HepG2 (cell line): ENCODE measurements at regions not wholly inside any gene's neighbourhood (a gene's known extent, or its start where the extent isn't known, plus 50 kb on each side); places are given as distances from the start of the nearest gene placed in this dataset.

ENCODE experiments used
- ATAC-seq: fragments of 200-7000 bp; cut with Tn5 transposase; 3 replicates; pipeline ENCODE4 v1.9.1; 2020; ENCODE audit warnings: mild to moderate bottlenecking, moderate library complexity
- BruUV-seq: library from RNA; stranded (reverse); fragments of 400-500 nt; replicated peaks from 2 replicates; lab custom pipeline; 2021; lab: Mats Ljungman, UMichigan
- CTCF ChIA-PET: fragments of 300-600 bp; formaldehyde crosslinking; extraction: SDS; loops from one replicate; lab custom pipeline; 2021; ENCODE audit warnings: low total read pairs, inconsistent platforms, low intra/inter-chr PET ratio; lab: Yijun Ruan, JAX
- POLR2A ChIA-PET: fragments of 350-600 bp; sonication (Branson Sonifier 250); formaldehyde crosslinking; loops from one replicate; lab custom pipeline; 2020; ENCODE audit warnings: antibody characterized with exemption, inconsistent platforms; lab: Yijun Ruan, JAX
- DNase-seq: peaks from one replicate; pipeline ENCODE4 v3.0.0-alpha.2; 2015; ENCODE audit warnings: low spot score
- FAIRE-seq: peaks from 3 replicates; lab custom pipeline; 2011; peaks lifted over from hg19 to GRCh38; lab: Jason Lieb, UNC
- H2AFZ ChIP-seq: one replicate; pipeline ENCODE4 v1.6.1; 2011; ENCODE audit warnings: low read length, inconsistent platforms
- H3K27ac ChIP-seq: fragments of 300-600 bp; 3 replicates; pipeline ENCODE4 v1.8.0; 2011; ENCODE audit warnings: mixed run types, mild to moderate bottlenecking, mixed read lengths, low read length, inconsistent platforms; ENCODE audit not compliant: insufficient read depth; ENCODE audit errors: extremely low read length
- H3K27me3 ChIP-seq, 2 experiments: fragments of 200-600 bp in 1 of 2; 2 replicates in 1 of 2; 3 replicates in 1 of 2; pipeline versions ENCODE4 v1.6.0 to v1.8.0; 2011; ENCODE audit warnings: low read length in 2 of 2, mild to moderate bottlenecking in 2 of 2, moderate library complexity in 2 of 2, inconsistent platforms in 1 of 2; ENCODE audit not compliant: insufficient read depth in 2 of 2, control insufficient read depth in 1 of 2
- H3K36me3 ChIP-seq, 2 experiments: fragments of 200-600 bp in 1 of 2; replicated peaks in 1 of 2; 2 replicates in 1 of 2; 3 replicates in 1 of 2; pipeline versions ENCODE4 v1.5.1 to v1.8.0; 2011; ENCODE audit warnings: low read length in 2 of 2, inconsistent platforms in 1 of 2; ENCODE audit not compliant: insufficient read depth in 2 of 2, control insufficient read depth in 1 of 2
- H3K4me1 ChIP-seq: 2 replicates; pipeline ENCODE4 v1.5.1; 2012; ENCODE audit warnings: low read length, inconsistent platforms; ENCODE audit not compliant: insufficient read depth
- H3K4me2 ChIP-seq: 2 replicates; pipeline ENCODE4 v1.6.0; 2011; ENCODE audit warnings: low read depth, low read length, inconsistent platforms
- H3K4me3 ChIP-seq, 3 experiments: fragments of 200-600 bp in 1 of 3; sonication (generic), shearing (Covaris generic) in 1 of 3; replicated peaks in 1 of 3; 2 replicates each; pipeline ENCODE4 v1.5.1; 2011 to 2016; ENCODE audit warnings: low read length in 3 of 3, inconsistent platforms in 2 of 3, low read depth in 2 of 3, mild to moderate bottlenecking in 2 of 3, control low read depth in 1 of 3, mixed read lengths in 1 of 3; ENCODE audit not compliant: insufficient read depth in 1 of 3
- H3K79me2 ChIP-seq: one replicate; pipeline ENCODE4 v1.6.1; 2011; ENCODE audit warnings: low read length, inconsistent platforms; ENCODE audit not compliant: insufficient read depth
- H3K9ac ChIP-seq: 2 replicates; pipeline ENCODE4 v1.6.0; 2011; ENCODE audit warnings: mild to moderate bottlenecking, low read depth, low read length, inconsistent platforms; ENCODE audit not compliant: insufficient read depth
- H3K9me3 ChIP-seq: 2 replicates; pipeline ENCODE4 v1.5.1; 2012; ENCODE audit warnings: mild to moderate bottlenecking, low read length
- H4K20me1 ChIP-seq: 2 replicates; pipeline ENCODE4 v1.6.0; 2011; ENCODE audit warnings: inconsistent platforms, mild to moderate bottlenecking, low read length, moderate library complexity; ENCODE audit not compliant: insufficient read depth
- HOMEZ ChIP-seq: IDR thresholded peaks from 2 replicates; pipeline ENCODE4 v1.6.1; 2016; ENCODE audit warnings: low read depth
- KMT2B ChIP-seq: IDR thresholded peaks from 2 replicates; pipeline ENCODE4 v1.6.1; 2016; ENCODE audit warnings: missing genetic modification reagents, missing compliant biosample characterization
- MLLT10 ChIP-seq: sonication (generic); formaldehyde crosslinking; IDR thresholded peaks from 2 replicates; pipeline ENCODE4 v1.4.0; 2020; ENCODE audit warnings: missing genetic modification reagents
- NCOA1 ChIP-seq: sonication (generic); formaldehyde crosslinking; IDR thresholded peaks from 2 replicates; pipeline ENCODE4 v1.9.0; 2021; ENCODE audit warnings: missing genetic modification reagents
- NCOA5 ChIP-seq: sonication (generic); formaldehyde crosslinking; IDR thresholded peaks from 2 replicates; pipeline ENCODE4 v1.4.0; 2020; ENCODE audit warnings: missing genetic modification reagents
- NFRKB ChIP-seq: fragments of 450-650 bp; IDR thresholded peaks from 2 replicates; pipeline ENCODE4 v1.6.1; 2017
- ONECUT2 ChIP-seq: sonication (generic); formaldehyde crosslinking; IDR thresholded peaks from 2 replicates; pipeline ENCODE4 v1.4.0; 2020; ENCODE audit warnings: missing genetic modification reagents
- PHF8 ChIP-seq: sonication (generic); formaldehyde crosslinking; IDR thresholded peaks from 2 replicates; pipeline ENCODE4 v1.5.0; 2020; ENCODE audit warnings: missing genetic modification reagents
- SAFB2 ChIP-seq: sonication (generic); formaldehyde crosslinking; IDR thresholded peaks from 2 replicates; pipeline ENCODE4 v1.5.1; 2020; ENCODE audit warnings: missing genetic modification reagents, low read depth, mild to moderate bottlenecking, borderline replicate concordance
- SOX13 ChIP-seq, 3 experiments: fragments of 450-650 bp in 1 of 3; sonication (generic) in 1 of 3; formaldehyde crosslinking in 1 of 3; IDR thresholded peaks in 2 of 3; conservative IDR thresholded peaks in 1 of 3; 2 replicates each; pipeline versions ENCODE4 v1.5.0 to v1.6.1; 2016 to 2020; ENCODE audit warnings: antibody characterized with exemption in 1 of 3, mild to moderate bottlenecking in 1 of 3, missing compliant biosample characterization in 1 of 3, missing genetic modification reagents in 1 of 3, moderate library complexity in 1 of 3
- TMF1 ChIP-seq: sonication (generic); formaldehyde crosslinking; IDR thresholded peaks from 2 replicates; pipeline ENCODE4 v1.8.1; 2022; ENCODE audit warnings: low read depth, missing genetic modification reagents
- TSC22D2 ChIP-seq: sonication (generic); formaldehyde crosslinking; IDR thresholded peaks from 2 replicates; pipeline ENCODE4 v1.5.1; 2020; ENCODE audit warnings: missing genetic modification reagents, mild to moderate bottlenecking, borderline replicate concordance
- ZC3H13 ChIP-seq: sonication (generic); formaldehyde crosslinking; IDR thresholded peaks from 2 replicates; pipeline ENCODE4 v1.8.1; 2023; ENCODE audit warnings: mild to moderate bottlenecking, missing genetic modification reagents, moderate library complexity
- ZNF205 ChIP-seq: IDR thresholded peaks from 2 replicates; pipeline ENCODE4 v1.6.1; 2018; ENCODE audit warnings: missing biosample characterization, missing genetic modification reagents
- ZNF703 ChIP-seq: sonication (generic); formaldehyde crosslinking; IDR thresholded peaks from 2 replicates; pipeline ENCODE4 v1.5.1; 2020; ENCODE audit warnings: missing genetic modification reagents, mild to moderate bottlenecking, moderate library complexity, borderline replicate concordance
- ZSCAN21 ChIP-seq: sonication (generic); formaldehyde crosslinking; IDR thresholded peaks from 2 replicates; pipeline ENCODE4 v1.8.0; 2022; ENCODE audit warnings: mild to moderate bottlenecking, missing genetic modification reagents, moderate library complexity, borderline replicate concordance
- WGBS: methylation state at CpG from one replicate; pipeline ENCODE4 v1.1.6; 2017; ENCODE audit warnings: low lambda C conversion rate; 5-methylcytosine and 5-hydroxymethylcytosine counted together
- in situ Hi-C: cut with HindIII; loops from 2 replicates; pipeline ENCODE4 v1.10.0; 2017; ENCODE audit warnings: low pct_unique_long_range_greater_than_20kb; ENCODE audit not compliant: extremely low pct_ligation_motif_present
- intact Hi-C: fragments of 100-400 bp; cut with micrococcal nuclease; formaldehyde crosslinking; loops from one replicate; pipeline ENCODE4 v1.10.0; 2022; ENCODE audit not compliant: unreplicated experiment
- TF ChIP-seq, protein P1 (sequence below): sonication (generic); formaldehyde crosslinking; IDR thresholded peaks from 2 replicates; pipeline ENCODE4 v1.4.0; 2020; ENCODE audit warnings: mild to moderate bottlenecking, missing genetic modification reagents
- TF ChIP-seq, protein P2 (sequence below): sonication (generic); formaldehyde crosslinking; IDR thresholded peaks from 2 replicates; pipeline ENCODE4 v1.5.0; 2020; ENCODE audit warnings: missing genetic modification reagents

- Histone ChIP-seq H3K27me3 (no peaks in the 10 kb centered on the region), H3K4me3 (no peak overlapping the region), H4K20me1 (no peaks in the 10 kb centered on the region), H3K79me2 (no peaks in the 10 kb centered on the region), H3K36me3 (no peaks in the 10 kb centered on the region), H3K27ac (no peak overlapping the region), H3K4me2 (no peak overlapping the region), H3K4me1 (no peaks in the 10 kb centered on the region), H3K9me3 (peaks cover 56% of the 10 kb centered on the region), H2AFZ (no peak overlapping the region), H3K9ac (no peak overlapping the region)
- no TSS peak for BruUV-seq
- 21% methylated on average over 5 of the region's 5 CpGs for WGBS
- ChIA-PET CTCF (no interaction called here), POLR2A (no interaction called here)
- FAIRE-seq (no peak), DNase-seq (no peak), ATAC-seq (no peak)
- in situ Hi-C loops (no loop called here), intact Hi-C loops (no loop called here)
- TF ChIP-seq ZC3H13 (CRISPR knock-in tag) (no peak), MLLT10 (CRISPR knock-in tag) (no peak), PHF8 (CRISPR knock-in tag) (no peak), ZSCAN21 (CRISPR knock-in tag) (no peak), NFRKB (no peak), SOX13 (IDR thresholded peaks at IDR 0.05) (no peak), SOX13 (CRISPR knock-in tag; conservative IDR thresholded peaks at IDR 0.05 in 1 of 2, IDR thresholded peaks at IDR 0.05 in 1 of 2) (no peak), KMT2B (CRISPR knock-in tag) (no peak), HOMEZ (CRISPR knock-in tag) (no peak), SAFB2 (no peak), ONECUT2 (CRISPR knock-in tag) (no peak), ZNF205 (CRISPR knock-in tag) (no peak), ZNF703 (CRISPR knock-in tag) (no peak), TMF1 (CRISPR knock-in tag) (no peak), NCOA5 (CRISPR knock-in tag) (no peak), NCOA1 (CRISPR knock-in tag) (no peak), TSC22D2 (CRISPR knock-in tag) (no peak)
- TF ChIP-seq, protein P1, sequence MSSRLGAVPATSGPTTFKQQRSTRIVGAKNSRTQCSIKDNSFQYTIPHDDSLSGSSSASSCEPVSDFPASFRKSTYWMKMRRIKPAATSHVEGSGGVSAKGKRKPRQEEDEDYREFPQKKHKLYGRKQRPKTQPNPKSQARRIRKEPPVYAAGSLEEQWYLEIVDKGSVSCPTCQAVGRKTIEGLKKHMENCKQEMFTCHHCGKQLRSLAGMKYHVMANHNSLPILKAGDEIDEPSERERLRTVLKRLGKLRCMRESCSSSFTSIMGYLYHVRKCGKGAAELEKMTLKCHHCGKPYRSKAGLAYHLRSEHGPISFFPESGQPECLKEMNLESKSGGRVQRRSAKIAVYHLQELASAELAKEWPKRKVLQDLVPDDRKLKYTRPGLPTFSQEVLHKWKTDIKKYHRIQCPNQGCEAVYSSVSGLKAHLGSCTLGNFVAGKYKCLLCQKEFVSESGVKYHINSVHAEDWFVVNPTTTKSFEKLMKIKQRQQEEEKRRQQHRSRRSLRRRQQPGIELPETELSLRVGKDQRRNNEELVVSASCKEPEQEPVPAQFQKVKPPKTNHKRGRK (CRISPR knock-in tag) = no peak
- TF ChIP-seq, protein P2, sequence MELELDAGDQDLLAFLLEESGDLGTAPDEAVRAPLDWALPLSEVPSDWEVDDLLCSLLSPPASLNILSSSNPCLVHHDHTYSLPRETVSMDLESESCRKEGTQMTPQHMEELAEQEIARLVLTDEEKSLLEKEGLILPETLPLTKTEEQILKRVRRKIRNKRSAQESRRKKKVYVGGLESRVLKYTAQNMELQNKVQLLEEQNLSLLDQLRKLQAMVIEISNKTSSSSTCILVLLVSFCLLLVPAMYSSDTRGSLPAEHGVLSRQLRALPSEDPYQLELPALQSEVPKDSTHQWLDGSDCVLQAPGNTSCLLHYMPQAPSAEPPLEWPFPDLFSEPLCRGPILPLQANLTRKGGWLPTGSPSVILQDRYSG (CRISPR knock-in tag) = no peak
These were observed 535.4 kb upstream of the PTPRD start for GRCh38 chr9:11148189-11148588.
